IMR-90 (cell line): ENCODE measurements at regions not wholly inside any gene's neighbourhood (a gene's known extent, or its start where the extent isn't known, plus 50 kb on each side); places are given as distances from the start of the nearest gene placed in this dataset.

ENCODE experiments used
- ATAC-seq: fragments of 200-7000 bp; cut with Tn5 transposase; 2 replicates; pipeline ENCODE4 v1.9.1; 2020; ENCODE audit warnings: low read depth, mild to moderate bottlenecking, moderate library complexity
- BruUV-seq: library from RNA; stranded (reverse); fragments of 400-500 nt; replicated peaks from 2 replicates; lab custom pipeline; 2021; lab: Mats Ljungman, UMichigan
- CTCF ChIA-PET: fragments of 300-600 bp; formaldehyde crosslinking; extraction: SDS; loops from one replicate; lab custom pipeline; 2021; ENCODE audit warnings: antibody characterized with exemption; lab: Yijun Ruan, JAX
- POLR2A ChIA-PET: fragments of 300-600 bp; sonication (Branson Sonifier 250); formaldehyde crosslinking; loops from one replicate; lab custom pipeline; 2022; ENCODE audit warnings: antibody characterized with exemption; ENCODE audit not compliant: unreplicated experiment; lab: Charles Lee
- DNase-seq: peaks from one replicate; pipeline ENCODE4 v3.0.0; 2013
- H2AFZ ChIP-seq: replicated peaks from 2 replicates; pipeline ENCODE3; 2013; ENCODE audit warnings: low read length, mild to moderate bottlenecking; ENCODE audit not compliant: poor library complexity
- H2AK5ac ChIP-seq: 2 replicates; pipeline ENCODE4 v1.6.1; 2013; ENCODE audit warnings: low read depth, low read length, inconsistent platforms
- H2AK9ac ChIP-seq: replicated peaks from 2 replicates; pipeline ENCODE3; 2013; ENCODE audit warnings: mild to moderate bottlenecking, low read depth, low read length, moderate library complexity; ENCODE audit not compliant: poor library complexity
- H2BK120ac ChIP-seq: 2 replicates; pipeline ENCODE4 v1.6.1; 2013; ENCODE audit warnings: low read depth, low read length, inconsistent platforms
- H2BK15ac ChIP-seq: 3 replicates; pipeline ENCODE4 v1.6.1; 2013; ENCODE audit warnings: low read depth, low read length, inconsistent platforms
- H2BK20ac ChIP-seq: 2 replicates; pipeline ENCODE4 v1.6.1; 2013; ENCODE audit warnings: low read depth, mild to moderate bottlenecking, inconsistent platforms, low read length, moderate library complexity
- H2BK5ac ChIP-seq: 2 replicates; pipeline ENCODE4 v1.6.1; 2013; ENCODE audit warnings: mild to moderate bottlenecking, low read depth, low read length, inconsistent platforms; ENCODE audit not compliant: poor library complexity, severe bottlenecking
- H3K14ac ChIP-seq: replicated peaks from 2 replicates; pipeline ENCODE4 v1.6.1; 2013; ENCODE audit warnings: low read depth, low read length, inconsistent platforms
- H3K18ac ChIP-seq: 2 replicates; pipeline ENCODE4 v1.6.1; 2013; ENCODE audit warnings: low read depth, low read length, control low read depth
- H3K23ac ChIP-seq: 2 replicates; pipeline ENCODE4 v1.6.1; 2013; ENCODE audit warnings: low read depth, low read length, inconsistent platforms
- H3K27ac ChIP-seq: 2 replicates; pipeline ENCODE4 v1.5.1; 2013; ENCODE audit warnings: mild to moderate bottlenecking, control low read depth, low read length; ENCODE audit not compliant: insufficient read depth
- H3K27me3 ChIP-seq: 2 replicates; pipeline ENCODE4 v1.6.1; 2013; ENCODE audit warnings: low read length; ENCODE audit not compliant: control insufficient read depth, insufficient read depth
- H3K36me3 ChIP-seq: 2 replicates; pipeline ENCODE4 v1.6.1; 2013; ENCODE audit warnings: low read length, mixed read lengths; ENCODE audit not compliant: control insufficient read depth, insufficient read depth
- H3K4ac ChIP-seq: 2 replicates; pipeline ENCODE4 v1.6.1; 2013; ENCODE audit warnings: low read depth, low read length, inconsistent platforms
- H3K4me1 ChIP-seq: 2 replicates; pipeline ENCODE4 v1.6.1; 2013; ENCODE audit warnings: low read length, mixed read lengths; ENCODE audit not compliant: control insufficient read depth, insufficient read depth
- H3K4me2 ChIP-seq: 2 replicates; pipeline ENCODE4 v1.6.1; 2013; ENCODE audit warnings: low read depth, mild to moderate bottlenecking, control low read depth, low read length, moderate library complexity
- H3K4me3 ChIP-seq: 2 replicates; pipeline ENCODE4 v1.5.1; 2013; ENCODE audit warnings: low read depth, mild to moderate bottlenecking, control low read depth, low read length, moderate library complexity; ENCODE audit not compliant: insufficient read depth
- H3K56ac ChIP-seq: 2 replicates; pipeline ENCODE4 v1.6.1; 2013; ENCODE audit warnings: low read length, inconsistent platforms; ENCODE audit not compliant: insufficient read depth; ENCODE audit errors: extremely low read depth
- H3K79me1 ChIP-seq, 2 experiments: 2 replicates each; pipeline ENCODE4 v1.6.1; 2013; ENCODE audit warnings: low read length in 2 of 2, inconsistent platforms in 1 of 2, low read depth in 1 of 2
- H3K9ac ChIP-seq: 2 replicates; pipeline ENCODE4 v1.6.1; 2013; ENCODE audit warnings: low read depth, low read length, control low read depth
- H3K9me1 ChIP-seq: 2 replicates; pipeline ENCODE4 v1.6.1; 2013; ENCODE audit warnings: low read length, inconsistent platforms; ENCODE audit not compliant: insufficient read depth
- H3K9me3 ChIP-seq: 2 replicates; pipeline ENCODE4 v1.6.1; 2013; ENCODE audit warnings: low read length; ENCODE audit not compliant: control insufficient read depth, insufficient read depth
- H4K20me1 ChIP-seq: 2 replicates; pipeline ENCODE4 v1.6.1; 2013; ENCODE audit warnings: low read length, inconsistent platforms; ENCODE audit not compliant: insufficient read depth
- H4K5ac ChIP-seq: 2 replicates; pipeline ENCODE4 v1.6.1; 2013; ENCODE audit warnings: mild to moderate bottlenecking, low read depth, low read length, control low read depth
- H4K8ac ChIP-seq, 2 experiments: 2 replicates each; pipeline ENCODE4 v1.6.1; 2013; ENCODE audit warnings: low read depth in 2 of 2, low read length in 2 of 2, control low read depth in 1 of 2, inconsistent platforms in 1 of 2
- H4K91ac ChIP-seq: 2 replicates; pipeline ENCODE4 v1.6.1; 2013; ENCODE audit warnings: low read depth, low read length, inconsistent platforms; ENCODE audit not compliant: insufficient read depth
- BHLHE40 ChIP-seq: fragments of 150-350 bp; IDR thresholded peaks from 2 replicates; pipeline ENCODE4 v1.6.1; 2016; ENCODE audit warnings: mild to moderate bottlenecking, low read depth, low read length
- CEBPB ChIP-seq: IDR thresholded peaks from 2 replicates; pipeline ENCODE4 v1.6.1; 2012; ENCODE audit warnings: low read depth, low read length, improper control_type of control experiment
- ELK1 ChIP-seq: fragments of 150-350 bp; IDR thresholded peaks from 2 replicates; pipeline ENCODE4 v1.6.1; 2016; ENCODE audit warnings: low read depth, mild to moderate bottlenecking, low read length, moderate library complexity, borderline replicate concordance
- RAD21 ChIP-seq: IDR thresholded peaks from 2 replicates; pipeline ENCODE4 v1.6.1; 2012; ENCODE audit warnings: low read length, improper control_type of control experiment
- SMC3 ChIP-seq: fragments of 150-350 bp; IDR thresholded peaks from 2 replicates; pipeline ENCODE4 v1.6.1; 2016; ENCODE audit warnings: low read depth, mild to moderate bottlenecking, antibody characterized with exemption, low read length, moderate library complexity
- WGBS, 2 experiments: methylation state at CpG; one replicate each; pipeline versions ENCODE4 v1.1.5 to v1.1.7; 2013; ENCODE audit warnings: missing lambda C conversion rate in 2 of 2; ENCODE audit not compliant: insufficient read length in 1 of 2; ENCODE audit errors: extremely low coverage in 2 of 2; 5-methylcytosine and 5-hydroxymethylcytosine counted together
- dilution Hi-C: fragments of 300-500 bp; cut with HindIII; formaldehyde crosslinking; loops from one replicate; pipeline ENCODE4 v1.14.3; 2018; ENCODE audit warnings: low sequenced_read_pairs; ENCODE audit not compliant: unreplicated experiment
- in situ Hi-C: fragments of 300-500 bp; cut with MboI; formaldehyde crosslinking; loops from 3 replicates; pipeline ENCODE4 v1.14.3; 2019; ENCODE audit warnings: low sequenced_read_pairs, inconsistent platforms, mixed read lengths
- intact Hi-C: fragments of 100-400 bp; cut with micrococcal nuclease; formaldehyde crosslinking; loops from 2 replicates; pipeline ENCODE4 v1.10.0; 2022

GRCh38 chr10:43965033-43965917 lies 316.6 kb upstream of the ZNF32 start (continued):
- no peak for TF ChIP-seq BHLHE40

- Histone ChIP-seq H2BK20ac (no peak overlapping the region), H4K20me1 (no peaks in the 10 kb centered on the region), H4K8ac (no peak overlapping the region), H2AK9ac (no peak overlapping the region), H4K91ac (no peak overlapping the region), H3K9me3 (no peaks in the 10 kb centered on the region), H3K18ac (no peak overlapping the region), H3K23ac (no peak overlapping the region), H4K5ac (no peak overlapping the region), H3K4ac (no peak overlapping the region), H3K4me3 (no peak overlapping the region), H3K4me2 (no peak overlapping the region), H3K56ac (no peak overlapping the region), H3K14ac (no peak overlapping the region), H3K79me1 (no peaks in the 10 kb centered on the region), H3K27ac (no peak overlapping the region), H3K27me3 (peaks cover 31% of the 10 kb centered on the region), H2BK5ac (no peak overlapping the region), H3K4me1 (peaks cover 7% of the 10 kb centered on the region; the same call in 1 of the 2 replicates), H3K9ac (no peak overlapping the region), H3K36me3 (no peaks in the 10 kb centered on the region), H2AFZ (no peak overlapping the region), H2BK15ac (no peak overlapping the region), H2BK120ac (no peak overlapping the region), H2AK5ac (no peak overlapping the region), H3K9me1 (peaks cover 8% of the 10 kb centered on the region; the same call in 1 of the 2 replicates)
- ChIA-PET POLR2A (no interaction called here), CTCF (no interaction called here)
- dilution Hi-C loops (no loop called here), intact Hi-C loops (no loop called here), in situ Hi-C loops (no loop called here)
- ATAC-seq, result no peak
- WGBS, 2 experiments, result 90% methylated on average over 2 of the region's 5 CpGs; no CpG with 5 or more reads in 1 of the 2 experiments
- DNase-seq, result no peak
- BruUV-seq, result no TSS peak
- TF ChIP-seq CEBPB (no peak), SMC3 (no peak), ELK1 (no peak), RAD21 (no peak), BHLHE40 (no peak)
Observed at GRCh38 chr10:43964486-43964885, 315.8 kb upstream of the ZNF32 start.
